ENCODE measurements at regions not wholly inside any gene's neighbourhood (a gene's known extent, or its start where the extent isn't known, plus 50 kb on each side); places are given as distances from the start of the nearest gene placed in this dataset.

GRCh38 chr2:42854207-42854818 lies 61.9 kb upstream of the HAAO start:
- no peak for DNase-seq (ENCODE audit: low read depth)

- DNase-seq (ENCODE audit: low read depth), result no peak
These were observed 61.3 kb upstream of the HAAO start for GRCh38 chr2:42853549-42854206.

GRCh38 chr2:42852798-42853197 lies 60.4 kb upstream of the HAAO start:
- DNase-seq (ENCODE audit: low read depth), result no peak

DNA sequence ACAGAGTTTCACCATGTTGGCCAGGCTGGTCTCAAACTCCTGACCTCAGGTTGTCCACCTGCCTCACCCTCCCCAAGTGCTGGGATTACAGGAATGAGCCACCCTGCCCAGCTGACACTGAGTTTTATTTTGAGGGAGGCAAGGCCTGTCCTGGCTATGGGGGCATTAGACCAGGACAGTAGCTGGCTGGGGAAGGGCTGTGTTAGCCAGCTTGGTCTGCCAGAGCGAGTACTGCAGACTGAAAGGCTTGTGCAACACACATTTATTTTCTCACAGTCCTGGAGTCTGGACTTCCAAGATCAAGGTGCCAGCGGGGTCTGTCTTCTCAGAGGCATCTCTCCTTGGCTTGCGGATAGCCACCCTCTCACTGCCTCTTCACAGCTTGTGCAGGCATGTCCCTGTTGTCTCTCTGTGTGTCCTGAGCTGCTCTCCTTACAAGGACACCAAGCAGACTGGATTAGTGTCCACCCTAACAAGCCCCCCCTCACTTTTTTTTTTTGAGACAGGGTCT lies 59.4 kb upstream of the HAAO start:
- no peak for DNase-seq (ENCODE audit: low read depth)

- no peak for DNase-seq (ENCODE audit: low read depth)
These were observed 58.8 kb upstream of the HAAO start for GRCh38 chr2:42851186-42851585.

- DNase-seq (ENCODE audit: low read depth), result no peak
These were observed 57.8 kb upstream of the HAAO start for GRCh38 chr2:42850016-42850805.

DNA sequence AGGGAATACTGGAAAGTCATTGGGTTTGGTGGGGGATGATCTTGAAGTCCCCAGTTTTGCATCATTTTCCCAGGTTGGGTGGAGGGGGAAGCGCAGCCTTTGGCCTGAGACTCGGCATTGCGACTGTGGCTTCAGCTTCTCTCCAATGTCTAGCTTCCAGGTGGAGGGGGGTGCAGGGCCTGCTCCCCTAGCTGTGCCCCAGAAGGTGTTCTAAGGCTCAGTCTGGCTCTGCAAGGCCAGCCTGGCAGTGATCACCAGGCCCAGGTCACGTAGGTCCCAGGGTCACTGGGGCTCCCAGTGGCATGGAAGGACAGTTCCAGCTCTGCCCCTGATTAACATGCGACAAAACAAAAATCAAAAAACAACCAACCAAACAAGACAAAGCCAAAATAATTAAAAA lies 56.9 kb upstream of the HAAO start:
- no peak for DNase-seq (ENCODE audit: low read depth)

- no peak for DNase-seq (ENCODE audit: low read depth)
These were observed 56.4 kb upstream of the HAAO start for GRCh38 chr2:42848726-42849290.

- no peak for DNase-seq (ENCODE audit: low read depth)
These were observed 55.9 kb upstream of the HAAO start for GRCh38 chr2:42848265-42848664.

GRCh38 chr2:42847596-42848151 lies 55.3 kb upstream of the HAAO start:
- DNase-seq (ENCODE audit: low read depth), result no peak

- DNase-seq (ENCODE audit: low read depth), result no peak
These were observed 54.7 kb upstream of the HAAO start for GRCh38 chr2:42846932-42847595.

DNA sequence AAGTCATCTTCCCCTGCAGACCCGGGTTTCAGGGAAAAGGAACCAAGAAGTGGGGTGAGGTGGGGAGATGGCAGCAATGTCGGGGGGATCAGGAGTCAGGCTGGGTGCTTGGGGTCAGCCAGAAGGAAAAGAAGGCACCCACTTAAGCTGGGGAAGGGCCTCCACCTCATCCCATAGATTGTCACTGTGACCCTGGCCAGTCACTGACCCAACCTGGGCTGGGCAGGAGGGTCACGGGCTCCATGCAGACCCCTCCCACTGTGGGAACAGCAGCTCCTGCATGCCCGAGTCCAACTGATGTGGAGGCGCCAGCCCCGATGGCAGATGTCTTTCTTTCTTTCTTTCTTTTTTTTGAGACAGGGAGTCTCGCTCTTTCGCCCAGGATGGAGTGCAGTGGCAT lies 53.6 kb upstream of the HAAO start:
- DNase-seq (ENCODE audit: low read depth), result no peak

DNA sequence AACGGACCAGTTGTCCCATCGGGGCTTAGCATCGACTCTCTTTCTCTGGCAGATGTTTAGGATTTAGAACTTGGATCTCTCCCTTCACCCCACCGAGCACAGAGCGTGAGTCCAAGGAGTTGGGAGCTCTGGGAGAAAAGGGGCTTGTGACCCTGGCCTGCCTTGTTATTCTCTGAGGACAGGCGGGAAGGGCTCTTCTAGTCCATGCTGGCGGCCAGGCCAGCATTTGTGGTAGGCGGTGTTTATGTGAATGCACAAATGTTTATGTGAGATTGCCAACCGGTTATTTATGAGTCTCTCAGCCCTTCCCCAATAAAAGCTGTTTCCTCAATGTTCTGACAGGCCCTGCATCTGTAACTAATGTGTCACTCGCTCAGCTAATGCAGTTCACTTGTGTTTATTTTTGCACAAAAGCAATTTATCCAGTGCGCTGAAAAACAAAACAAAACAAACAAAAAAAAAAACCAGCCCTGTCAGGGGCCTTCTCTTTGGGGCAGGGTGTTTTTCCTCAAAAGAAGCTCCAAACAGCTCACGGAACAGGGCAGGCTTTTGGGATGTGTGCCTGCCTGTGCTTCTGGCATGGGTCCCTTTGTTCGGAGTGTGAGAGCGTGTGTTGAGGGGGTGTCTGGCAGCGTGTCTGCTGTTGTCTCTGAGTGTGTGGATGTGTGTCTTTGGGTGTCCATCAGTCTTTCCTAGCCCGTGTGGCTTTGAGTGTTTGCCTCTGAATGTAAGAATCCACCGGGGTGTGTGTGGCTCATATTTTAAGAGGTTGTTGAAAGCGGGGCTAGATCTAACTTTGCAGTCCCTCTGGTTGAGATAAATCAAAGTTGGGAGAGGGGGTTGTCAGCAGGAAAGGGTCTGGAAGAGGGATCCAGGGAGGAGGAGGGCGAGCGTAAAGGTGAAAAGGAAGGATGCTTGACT lies 52.8 kb upstream of the HAAO start:
- DNase-seq (ENCODE audit: low read depth), result no peak

GRCh38 chr2:42844366-42844765 lies 52.0 kb upstream of the HAAO start:
- no peak for DNase-seq (ENCODE audit: low read depth)

GRCh38 chr2:42843611-42844010 lies 51.2 kb upstream of the HAAO start:
- no peak for DNase-seq (ENCODE audit: low read depth)

GRCh38 chr2:42843131-42843530 lies 50.7 kb upstream of the HAAO start:
- no peak for DNase-seq (ENCODE audit: low read depth)

- no peak for DNase-seq (ENCODE audit: low read depth)
These were observed 50.1 kb upstream of the HAAO start for GRCh38 chr2:42842466-42842865.
